Midbrain (tissue), 1 donor: ENCODE measurements at regions not wholly inside any gene's neighbourhood (a gene's known extent, or its start where the extent isn't known, plus 50 kb on each side); places are given as distances from the start of the nearest gene placed in this dataset.

Source experiments
- DNase-seq: peaks from one replicate; lab custom pipeline; 2025; lab: John Stamatoyannopoulos, UW

DNA sequence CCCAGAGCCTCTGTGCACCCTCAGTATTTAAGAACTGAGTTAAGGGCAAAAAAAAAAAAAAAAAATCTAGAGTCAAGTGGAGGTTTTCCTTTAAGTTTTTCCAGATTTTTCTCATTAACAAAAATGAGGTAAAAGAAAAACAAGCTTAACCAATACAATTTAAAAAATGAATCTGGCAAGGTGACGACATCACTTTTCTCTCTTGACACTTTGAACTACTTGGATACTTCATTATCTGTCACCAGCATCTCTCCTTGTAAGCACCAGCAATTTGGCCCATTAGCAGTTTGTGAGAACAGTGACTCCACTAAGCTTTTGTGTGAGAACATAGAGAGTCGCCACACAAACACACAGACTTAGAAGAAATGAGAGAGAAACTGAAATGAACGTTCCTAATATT lies 345.7 kb upstream of the SLC30A5 start:
- no peak for DNase-seq

- DNase-seq, result no peak
These were observed 344.7 kb upstream of the SLC30A5 start for GRCh38 chr5:68749077-68749476.

GRCh38 chr5:68749631-68750030 lies 344.2 kb upstream of the SLC30A5 start:
- DNase-seq, result no peak

DNA sequence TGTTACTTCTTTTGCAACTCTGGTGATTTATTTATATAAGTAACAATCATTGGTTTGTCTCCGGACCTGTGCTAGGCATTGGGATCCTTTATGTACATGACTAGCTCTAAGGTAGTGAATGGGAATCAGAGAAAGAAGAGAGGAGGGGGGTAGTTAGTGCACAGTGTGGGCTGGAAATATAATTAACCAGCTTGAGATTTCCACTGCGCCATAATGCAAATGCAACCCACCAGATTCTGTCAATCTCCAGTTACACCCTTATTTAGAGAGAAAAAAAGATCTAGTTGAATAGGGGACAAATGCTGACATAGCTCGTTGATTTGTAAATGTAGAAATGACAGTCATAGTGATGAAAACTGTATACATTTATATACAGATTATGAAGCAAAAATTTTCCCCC lies 342.2 kb upstream of the SLC30A5 start:
- no peak for DNase-seq

DNA sequence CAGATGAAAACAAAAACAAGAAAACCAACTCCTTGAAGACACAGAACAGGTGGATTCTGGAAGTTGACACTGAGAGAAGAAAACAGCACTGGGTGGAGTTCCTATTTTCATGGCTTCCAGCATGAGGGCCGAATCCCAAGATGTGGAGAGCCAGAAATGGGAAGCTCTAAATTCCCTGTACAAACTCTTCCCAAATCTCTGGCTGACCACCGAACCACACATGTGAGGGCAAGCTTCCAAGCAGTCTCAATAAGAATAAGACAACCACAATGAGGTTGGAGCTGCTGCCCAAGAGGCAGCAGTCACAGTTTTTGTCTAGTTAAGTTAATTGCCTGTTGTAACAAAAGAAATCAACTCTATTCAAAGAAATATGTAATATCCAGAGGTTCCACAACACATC lies 339.3 kb upstream of the SLC30A5 start:
- DNase-seq, result no peak

DNA sequence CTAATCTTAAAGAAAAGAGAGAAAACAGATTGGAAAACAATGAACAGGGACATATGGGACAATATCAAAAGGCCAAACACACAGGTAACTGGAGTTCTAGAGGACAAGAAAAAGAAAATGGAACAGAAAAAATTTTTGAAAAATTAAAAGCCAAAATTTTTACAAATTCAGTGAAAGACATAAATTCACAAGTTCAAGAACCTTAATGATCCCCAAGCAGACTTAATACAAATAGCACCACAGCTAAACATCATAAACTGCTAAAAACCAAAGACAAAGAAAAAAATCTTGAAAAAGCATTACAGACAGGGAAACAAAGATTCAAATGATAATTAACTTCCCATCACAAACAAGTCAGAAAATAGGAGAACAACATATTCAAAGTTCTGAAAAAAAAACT lies 338.5 kb upstream of the SLC30A5 start:
- DNase-seq, result no peak

- no peak for DNase-seq
These were observed 336.8 kb upstream of the SLC30A5 start for GRCh38 chr5:68757006-68757405.

- DNase-seq, result no peak
These were observed 336.1 kb upstream of the SLC30A5 start for GRCh38 chr5:68757626-68758212.

DNA sequence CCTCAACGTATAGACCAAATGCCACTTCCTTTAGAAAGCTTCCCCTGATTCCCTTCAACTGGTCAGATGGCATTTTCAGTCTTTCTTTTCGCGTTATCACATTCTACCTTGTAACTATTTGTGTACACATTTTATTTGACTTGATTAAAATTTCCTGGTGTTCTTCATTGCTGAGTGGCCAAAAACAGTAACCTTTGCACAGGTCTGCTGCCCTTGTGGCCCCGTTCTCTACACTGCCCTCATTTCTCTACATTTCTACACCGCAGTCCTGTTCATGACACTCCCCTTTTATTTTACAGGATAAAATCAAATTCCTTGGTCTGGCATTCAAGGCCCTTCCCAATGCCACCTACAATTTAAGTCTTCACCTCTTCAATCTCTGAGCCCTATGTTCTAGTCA lies 334.2 kb upstream of the SLC30A5 start:
- no peak for DNase-seq

DNA sequence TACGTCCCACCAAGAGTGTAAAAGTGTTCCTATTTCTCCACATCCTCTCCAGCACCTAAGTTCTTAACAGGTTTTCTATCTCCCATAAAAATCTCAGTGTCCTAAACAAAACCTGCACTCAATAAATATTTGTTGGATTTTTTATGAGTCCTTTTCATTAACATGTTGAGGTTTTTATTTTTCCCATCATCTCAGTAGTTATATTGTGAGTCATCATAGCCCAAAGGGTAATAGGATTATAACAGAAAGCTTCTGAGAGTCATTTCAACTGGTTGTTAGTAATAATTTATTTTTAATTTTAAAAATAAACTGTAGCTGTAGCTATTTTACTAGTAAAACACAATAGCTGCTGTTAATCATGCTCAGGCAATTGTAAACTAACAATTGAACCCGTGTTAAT lies 331.6 kb upstream of the SLC30A5 start:
- DNase-seq, result no peak

- no peak for DNase-seq
These were observed 326.8 kb upstream of the SLC30A5 start for GRCh38 chr5:68766952-68767464.

DNA sequence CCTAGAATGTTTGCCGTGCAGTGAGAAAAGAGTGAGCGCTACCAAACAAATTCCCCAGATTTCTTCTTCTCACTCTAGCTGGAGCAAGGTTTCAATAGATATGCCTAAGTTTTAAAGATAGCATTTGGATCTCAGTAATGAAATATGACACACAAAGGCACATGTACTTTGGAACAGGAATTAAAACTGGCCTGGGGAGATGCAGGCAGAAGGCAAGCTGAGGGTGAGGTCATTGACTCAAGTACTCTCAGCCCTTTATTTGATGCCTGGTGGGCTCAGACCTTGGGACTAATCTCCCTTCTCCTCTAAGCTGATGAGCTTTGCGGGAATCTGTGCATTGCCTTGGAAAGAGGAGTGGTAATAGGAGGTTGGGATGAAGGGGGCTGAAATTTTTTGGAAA lies 323.3 kb upstream of the SLC30A5 start:
- no peak for DNase-seq

DNA sequence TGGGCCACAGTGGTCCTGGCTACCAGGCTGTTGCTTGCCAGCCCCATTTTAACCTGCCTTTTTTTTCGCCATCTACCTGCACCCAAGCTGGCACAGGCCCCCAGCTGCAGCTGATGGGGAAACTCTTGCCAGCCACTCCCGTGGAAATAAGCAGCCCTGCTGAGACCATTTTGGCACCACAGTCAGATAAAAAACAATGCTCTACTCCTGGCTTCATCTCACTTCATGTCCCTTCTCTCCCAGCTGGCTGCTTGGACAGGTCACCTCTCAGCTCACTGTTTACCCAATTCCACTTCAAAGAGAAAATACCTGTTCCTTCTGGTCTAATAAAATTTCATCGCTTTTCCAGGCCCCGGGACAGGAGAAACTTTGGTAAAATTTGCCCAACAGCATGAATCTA lies 322.6 kb upstream of the SLC30A5 start:
- DNase-seq, result no peak

GRCh38 chr5:68771732-68772131 lies 322.1 kb upstream of the SLC30A5 start:
- DNase-seq, result no peak

DNA sequence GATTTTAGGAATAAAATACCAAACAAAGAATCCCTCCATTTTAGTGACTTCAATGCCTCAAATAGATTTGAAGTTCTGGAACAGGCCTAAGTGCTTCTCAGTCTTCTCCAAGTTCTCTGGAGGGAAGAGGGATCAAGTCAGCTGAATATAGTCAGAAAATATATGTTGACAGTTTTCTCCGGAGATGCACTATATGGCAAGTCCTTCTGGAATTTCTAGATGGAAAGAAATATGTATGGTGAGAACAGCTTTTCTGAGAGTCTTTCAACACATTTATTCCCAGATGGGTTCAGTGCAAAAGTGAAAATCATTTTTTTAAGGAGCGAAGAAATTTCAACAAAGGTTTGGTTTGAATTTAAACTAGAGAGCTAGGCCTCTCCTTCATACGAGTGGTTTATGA lies 317.4 kb upstream of the SLC30A5 start:
- DNase-seq, result no peak

- no peak for DNase-seq
These were observed 316.7 kb upstream of the SLC30A5 start for GRCh38 chr5:68777135-68777534.

GRCh38 chr5:68778484-68778883 lies 315.3 kb upstream of the SLC30A5 start:
- no peak for DNase-seq

DNA sequence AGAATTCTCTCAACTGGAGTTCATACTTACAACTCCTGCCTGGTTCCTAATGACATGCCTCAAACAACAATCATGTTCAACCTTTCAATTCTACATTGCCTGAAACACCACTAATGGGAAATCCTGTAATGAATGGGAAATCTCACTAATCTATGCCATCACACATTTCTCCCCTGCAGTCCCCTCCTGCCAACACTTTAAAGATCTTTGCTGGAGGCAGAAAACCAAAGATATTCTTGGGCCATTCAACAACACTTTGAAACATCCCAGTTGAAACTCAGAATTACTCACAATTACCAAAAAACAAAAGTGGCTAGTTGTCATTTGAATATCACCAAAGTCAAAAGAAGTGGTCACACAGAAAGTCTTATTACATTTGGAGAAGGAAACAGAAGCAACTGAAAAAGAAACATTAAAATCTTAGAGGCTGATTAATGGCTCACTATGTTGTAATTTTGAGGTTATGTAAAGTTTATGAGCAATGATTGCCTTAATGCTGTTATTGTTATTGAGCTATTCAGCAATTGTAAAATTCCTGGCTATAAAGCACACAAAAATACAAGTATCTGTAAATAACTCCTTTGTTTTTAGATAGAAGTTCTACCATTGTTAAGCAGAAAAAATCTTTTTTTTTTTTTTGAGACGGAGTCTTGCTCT lies 313.4 kb upstream of the SLC30A5 start:
- DNase-seq, result no peak

DNA sequence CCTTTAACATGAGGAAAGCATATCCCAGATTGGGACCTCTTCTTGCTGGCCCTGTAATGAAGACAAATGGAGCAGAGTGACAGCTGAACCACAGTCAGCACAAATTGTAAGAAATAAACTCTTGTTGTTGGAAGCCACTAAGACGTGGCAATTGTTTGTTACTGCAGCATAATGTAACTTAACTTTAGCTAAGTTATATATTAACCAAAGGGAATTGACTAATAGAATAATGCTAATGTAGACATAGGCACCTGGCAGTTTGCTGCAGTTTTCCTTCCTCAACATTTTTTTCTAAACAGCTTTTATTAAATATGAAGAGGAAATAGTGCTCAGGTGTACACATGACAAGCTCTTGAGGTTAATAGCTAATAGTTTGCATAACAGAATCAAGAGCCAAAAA lies 300.7 kb upstream of the SLC30A5 start:
- DNase-seq, result no peak

- DNase-seq, result no peak
These were observed 299.8 kb upstream of the SLC30A5 start for GRCh38 chr5:68793993-68794392.

DNA sequence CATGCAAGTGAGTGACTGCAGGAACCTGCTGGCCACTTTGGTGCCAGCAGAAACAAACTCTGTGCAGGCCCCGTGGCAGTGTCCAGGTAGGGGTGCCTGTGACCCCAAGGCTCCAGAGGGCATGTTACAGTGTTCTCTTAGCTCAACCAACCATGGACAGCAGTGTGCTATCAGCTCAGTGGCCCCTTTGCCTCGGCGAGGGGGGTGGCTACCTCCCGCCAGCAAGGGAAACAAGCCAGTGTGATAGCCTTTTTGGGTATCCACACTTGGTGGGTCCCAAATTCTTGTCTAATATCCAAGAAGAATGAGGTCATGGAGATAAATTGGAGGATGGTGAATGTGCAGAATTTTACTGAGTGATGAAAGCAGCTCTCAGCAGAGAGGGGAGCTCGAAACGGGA lies 298.6 kb upstream of the SLC30A5 start:
- DNase-seq, result no peak

DNA sequence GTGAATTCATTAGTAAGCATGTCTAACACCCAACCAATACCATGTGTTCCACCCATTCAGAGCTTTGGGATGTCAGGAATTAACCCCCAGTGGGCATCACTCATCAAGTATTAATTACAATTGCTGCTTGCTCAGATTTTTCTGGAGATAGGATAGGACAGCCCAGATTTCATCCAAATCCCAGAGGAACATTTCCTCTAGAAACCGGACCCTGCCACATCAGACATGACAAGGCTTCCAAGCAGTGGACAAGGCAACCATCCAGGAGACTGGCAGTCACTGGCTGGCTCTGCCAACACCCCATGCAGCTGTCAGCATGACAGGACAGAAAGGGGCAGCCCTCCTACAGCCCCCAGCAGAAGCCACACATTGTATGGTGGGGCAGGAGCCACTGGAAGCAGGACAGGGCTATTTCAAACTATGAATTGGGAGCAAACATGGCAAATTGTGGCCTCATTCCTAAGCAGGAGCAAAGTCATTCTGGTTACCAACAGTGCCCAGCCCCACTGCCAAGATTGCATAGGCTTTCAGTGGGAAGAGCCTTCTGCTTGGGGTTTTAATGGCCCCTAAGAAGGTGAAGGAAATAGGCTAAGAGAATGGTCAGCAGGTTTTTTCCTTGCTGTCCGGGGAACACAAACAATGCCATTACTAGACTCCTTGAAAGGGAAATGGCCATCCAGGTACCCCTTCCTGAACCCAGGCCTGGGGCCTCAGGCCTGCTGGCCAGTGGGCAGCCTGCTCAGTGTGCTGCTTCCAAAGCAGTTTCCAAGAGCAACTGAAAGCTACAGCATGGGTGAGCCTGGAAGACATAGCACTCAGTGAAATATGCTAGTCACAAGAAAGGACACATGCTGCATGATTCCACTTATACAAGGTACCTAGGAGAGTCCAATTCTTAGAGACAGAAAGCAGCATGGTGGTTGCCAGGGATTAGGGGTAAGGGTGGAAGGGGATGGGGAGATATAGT lies 294.7 kb upstream of the SLC30A5 start:
- peak; percentile 16 for DNase-seq

DNA sequence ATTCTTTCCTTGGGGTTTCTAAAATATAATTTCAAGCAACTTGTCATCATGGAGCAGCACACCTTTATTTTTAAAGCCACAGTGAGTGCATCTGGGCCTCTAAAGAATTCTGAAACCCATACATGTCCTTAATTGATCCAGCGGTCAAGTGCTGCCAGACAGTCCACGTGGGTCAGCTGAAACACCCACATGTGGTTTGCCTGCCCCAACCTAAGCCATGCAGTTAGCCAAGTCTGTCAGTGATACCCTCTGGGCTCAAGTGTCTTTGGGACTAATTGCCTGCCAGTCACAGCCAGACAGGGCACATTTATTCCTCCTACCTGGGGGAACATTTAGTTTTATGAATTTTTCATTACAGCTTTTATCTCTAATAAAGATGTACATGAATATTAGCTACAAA lies 291.4 kb upstream of the SLC30A5 start:
- DNase-seq, result no peak
